B cell (primary cell): ENCODE measurements at regions not wholly inside any gene's neighbourhood (a gene's known extent, or its start where the extent isn't known, plus 50 kb on each side); places are given as distances from the start of the nearest gene placed in this dataset.
"Not testable (repeated sequence)": the region's sequence is repeated elsewhere in the genome, so short reads cannot be mapped to it uniquely, and the experiment has no call there.

ENCODE experiments used
- ATAC-seq: fragments of 200-7000 bp; cut with Tn5 transposase; one replicate; pipeline ENCODE4 v1.10.0; 2021; ENCODE audit warnings: low read depth, mild to moderate bottlenecking, moderate number of reproducible peaks, moderate library complexity
- CTCF ChIA-PET: fragments of 350-600 bp; sonication (Branson Sonifier 250); formaldehyde crosslinking; loops from one replicate; lab custom pipeline; 2021; ENCODE audit warnings: antibody characterized with exemption, inconsistent platforms; lab: Charles Lee
- POLR2A ChIA-PET: fragments of 350-600 bp; sonication (Branson Sonifier 250); formaldehyde crosslinking; loops from one replicate; lab custom pipeline; 2021; ENCODE audit warnings: antibody characterized with exemption; lab: Charles Lee
- DNase-seq: peaks from one replicate; pipeline ENCODE4 v3.0.0; 2013
- H2AFZ ChIP-seq: 2 replicates; pipeline ENCODE4 v1.6.1; 2012; ENCODE audit warnings: mild to moderate bottlenecking, low read depth, low read length; ENCODE audit not compliant: insufficient read depth, poor library complexity, severe bottlenecking
- H3K27ac ChIP-seq, 2 donors: 1 replicate in 1 of 2; 2 replicates in 1 of 2; pipeline ENCODE4 v1.5.1; 2012 to 2013; ENCODE audit warnings: low read length in 2 of 2, mild to moderate bottlenecking in 2 of 2, moderate library complexity in 1 of 2
- H3K27me3 ChIP-seq, 4 experiments: fragments of 200-600 bp in 1 of 4; sonication (generic) in 1 of 4; replicated peaks in 1 of 4; 1 replicate in 2 of 4; 2 replicates in 2 of 4; pipeline versions ENCODE4 v1.6.1 to v1.7.0; 2013 to 2016; ENCODE audit warnings: low read length in 3 of 4, mild to moderate bottlenecking in 2 of 4, mixed read lengths in 1 of 4, moderate library complexity in 1 of 4; ENCODE audit not compliant: insufficient read depth in 4 of 4, control insufficient read depth in 3 of 4; ENCODE audit errors: control extremely low read depth in 1 of 4
- H3K36me3 ChIP-seq, 2 experiments: replicated peaks in 1 of 2; 1 replicate in 1 of 2; 2 replicates in 1 of 2; pipeline versions ENCODE4 v1.6.1 to v1.7.1; 2013; ENCODE audit warnings: low read length in 1 of 2; ENCODE audit not compliant: insufficient read depth in 2 of 2, control insufficient read depth in 1 of 2; ENCODE audit errors: control extremely low read depth in 1 of 2, extremely low read depth in 1 of 2
- H3K4me1 ChIP-seq, 2 donors: fragments of 200-600 bp in 1 of 2; sonication (generic) in 1 of 2; 1 replicate in 1 of 2; 2 replicates in 1 of 2; pipeline versions ENCODE4 v1.5.1 to v1.6.1; 2013 to 2017; ENCODE audit warnings: low read length in 2 of 2; ENCODE audit not compliant: control insufficient read depth in 2 of 2, insufficient read depth in 2 of 2
- H3K4me2 ChIP-seq: replicated peaks from 2 replicates; pipeline ENCODE3; 2012; ENCODE audit warnings: mild to moderate bottlenecking, low read depth, low read length; ENCODE audit not compliant: poor library complexity, severe bottlenecking
- H3K4me3 ChIP-seq, 5 experiments: fragments of 200-600 bp in 1 of 5; sonication (generic) in 1 of 5; 1 replicate in 3 of 5; 2 replicates in 2 of 5; pipeline versions ENCODE4 v1.5.1 to v1.7.0; 2011 to 2016; ENCODE audit warnings: low read length in 4 of 5, mild to moderate bottlenecking in 4 of 5, low read depth in 2 of 5, control low read depth in 1 of 5, moderate library complexity in 1 of 5; ENCODE audit not compliant: insufficient read depth in 1 of 5; ENCODE audit errors: control extremely low read depth in 1 of 5, extremely low read depth in 1 of 5
- H3K79me2 ChIP-seq: fragments of 200-600 bp; sonication (generic); one replicate; pipeline ENCODE4 v1.6.0; 2016; ENCODE audit warnings: low read length; ENCODE audit not compliant: control insufficient read depth, insufficient read depth
- H3K9ac ChIP-seq: fragments of 200-600 bp; sonication (generic); 2 replicates; pipeline ENCODE4 v1.6.1; 2017; ENCODE audit warnings: mild to moderate bottlenecking, low read length, moderate library complexity
- H3K9me3 ChIP-seq, 3 donors: one replicate each; pipeline versions ENCODE4 v1.6.1 to v1.7.1; 2013; ENCODE audit warnings: low read length in 2 of 3; ENCODE audit not compliant: control insufficient read depth in 2 of 3, insufficient read depth in 1 of 3; ENCODE audit errors: control extremely low read depth in 1 of 3
- H4K20me1 ChIP-seq: 2 replicates; pipeline ENCODE4 v1.6.0; 2012; ENCODE audit warnings: mild to moderate bottlenecking, low read length; ENCODE audit not compliant: insufficient read depth, control insufficient read depth, poor library complexity, severe bottlenecking
- H3K27ac Mint-ChIP-seq: one replicate; pipeline ENCODE4 v1.8.0; 2021; ENCODE audit warnings: mixed read lengths
- H3K27me3 Mint-ChIP-seq: one replicate; pipeline ENCODE4 v1.8.0; 2021; ENCODE audit warnings: mixed read lengths
- H3K4me1 Mint-ChIP-seq: one replicate; pipeline ENCODE4 v1.8.0; 2021; ENCODE audit warnings: mixed read lengths
- H3K4me3 Mint-ChIP-seq: one replicate; pipeline ENCODE4 v1.8.0; 2021; ENCODE audit warnings: mixed read lengths
- H3K9me3 Mint-ChIP-seq: one replicate; pipeline ENCODE4 v1.8.0; 2022; ENCODE audit warnings: mixed read lengths; ENCODE audit not compliant: insufficient read depth
- EZH2 ChIP-seq: IDR thresholded peaks from 2 replicates; pipeline ENCODE4 v1.6.1; 2012; ENCODE audit warnings: borderline replicate concordance, low read depth, mild to moderate bottlenecking, moderate library complexity, low read length; ENCODE audit not compliant: insufficient read depth, poor library complexity, severe bottlenecking
- WGBS: methylation state at CpG from one replicate; pipeline ENCODE4 v1.1.5; 2013; ENCODE audit warnings: missing lambda C conversion rate; ENCODE audit not compliant: insufficient coverage; 5-methylcytosine and 5-hydroxymethylcytosine counted together
- intact Hi-C: fragments of 100-400 bp; cut with micrococcal nuclease; formaldehyde crosslinking; loops from one replicate; pipeline ENCODE4 v1.10.0; 2022
- TF ChIP-seq, protein P1 (sequence below): fragments of 200-600 bp; IDR thresholded peaks from one replicate; pipeline ENCODE4 v1.8.0; 2022; ENCODE audit warnings: antibody characterized with exemption, mild to moderate bottlenecking

DNA sequence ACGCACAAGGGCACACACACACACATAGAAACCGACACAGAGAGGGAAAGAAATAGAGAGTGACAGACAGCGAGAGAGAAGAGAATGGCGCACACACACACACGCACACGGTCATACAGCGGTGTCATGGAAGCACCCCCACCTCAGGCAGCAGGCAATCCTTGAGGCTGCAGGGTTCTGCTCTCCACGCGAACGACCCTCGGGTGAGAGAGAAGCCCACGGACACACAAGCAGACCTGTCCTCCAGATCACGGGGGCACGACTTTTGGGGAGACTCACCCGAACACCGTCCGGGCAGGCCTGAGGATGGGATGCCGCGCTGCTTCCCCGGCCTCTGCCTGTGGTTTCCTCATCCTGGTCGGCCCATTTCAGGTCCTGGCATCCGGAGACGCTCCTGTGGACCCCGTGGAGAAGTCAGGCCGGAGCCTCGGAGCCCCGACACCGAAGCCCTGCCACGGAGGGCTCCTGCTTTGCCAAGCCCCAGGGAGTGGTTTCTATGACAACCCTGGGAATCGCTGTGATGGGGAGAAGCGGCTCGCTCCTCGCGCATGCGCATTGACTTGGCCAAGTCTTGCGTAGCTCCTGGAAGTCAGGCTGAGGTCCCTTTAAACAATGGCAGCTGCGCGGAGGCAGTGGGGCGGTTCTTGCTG, 118.2 kb upstream of the KCNJ18 start:
- WGBS: 42% methylated on average over 21 of the region's 39 CpGs
- Mint-ChIP-seq H3K27me3 (peaks cover 9% of the 10 kb centered on the region), H3K9me3 (peaks cover 6% of the 10 kb centered on the region), H3K4me3 (peak overlapping the region; percentile 48), H3K4me1 (no peaks in the 10 kb centered on the region), H3K27ac (no peak overlapping the region)
- Histone ChIP-seq H3K9me3 (peaks cover 0 to 7% (median 0%) of the 10 kb centered on the region in 3 donors), H3K9ac (no peak overlapping the region), H3K27me3 (peaks cover 0 to 9% (median 0%) of the 10 kb centered on the region in 4 experiments), H3K4me3 (peak overlapping the region in 3 of 5 experiments; percentile 32 to 49 (median 35)), H4K20me1 (no peaks in the 10 kb centered on the region), H3K79me2 (no peaks in the 10 kb centered on the region), H3K4me1 (peaks cover 0 to 3% of the 10 kb centered on the region in 2 donors), H2AFZ (peak overlapping the region; percentile 27), H3K36me3 (no peaks in the 10 kb centered on the region), H3K4me2 (no peak overlapping the region), H3K27ac (no peak overlapping the region)
- CTCF ChIA-PET: no interaction called here
- POLR2A ChIA-PET: no interaction called here
- peak; percentile 24 for ATAC-seq
- intact Hi-C loops: no loop called here
- peak; percentile 53 for DNase-seq
- TF ChIP-seq EZH2: no peak
- TF ChIP-seq, protein P1, sequence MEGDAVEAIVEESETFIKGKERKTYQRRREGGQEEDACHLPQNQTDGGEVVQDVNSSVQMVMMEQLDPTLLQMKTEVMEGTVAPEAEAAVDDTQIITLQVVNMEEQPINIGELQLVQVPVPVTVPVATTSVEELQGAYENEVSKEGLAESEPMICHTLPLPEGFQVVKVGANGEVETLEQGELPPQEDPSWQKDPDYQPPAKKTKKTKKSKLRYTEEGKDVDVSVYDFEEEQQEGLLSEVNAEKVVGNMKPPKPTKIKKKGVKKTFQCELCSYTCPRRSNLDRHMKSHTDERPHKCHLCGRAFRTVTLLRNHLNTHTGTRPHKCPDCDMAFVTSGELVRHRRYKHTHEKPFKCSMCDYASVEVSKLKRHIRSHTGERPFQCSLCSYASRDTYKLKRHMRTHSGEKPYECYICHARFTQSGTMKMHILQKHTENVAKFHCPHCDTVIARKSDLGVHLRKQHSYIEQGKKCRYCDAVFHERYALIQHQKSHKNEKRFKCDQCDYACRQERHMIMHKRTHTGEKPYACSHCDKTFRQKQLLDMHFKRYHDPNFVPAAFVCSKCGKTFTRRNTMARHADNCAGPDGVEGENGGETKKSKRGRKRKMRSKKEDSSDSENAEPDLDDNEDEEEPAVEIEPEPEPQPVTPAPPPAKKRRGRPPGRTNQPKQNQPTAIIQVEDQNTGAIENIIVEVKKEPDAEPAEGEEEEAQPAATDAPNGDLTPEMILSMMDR: no peak

DNA sequence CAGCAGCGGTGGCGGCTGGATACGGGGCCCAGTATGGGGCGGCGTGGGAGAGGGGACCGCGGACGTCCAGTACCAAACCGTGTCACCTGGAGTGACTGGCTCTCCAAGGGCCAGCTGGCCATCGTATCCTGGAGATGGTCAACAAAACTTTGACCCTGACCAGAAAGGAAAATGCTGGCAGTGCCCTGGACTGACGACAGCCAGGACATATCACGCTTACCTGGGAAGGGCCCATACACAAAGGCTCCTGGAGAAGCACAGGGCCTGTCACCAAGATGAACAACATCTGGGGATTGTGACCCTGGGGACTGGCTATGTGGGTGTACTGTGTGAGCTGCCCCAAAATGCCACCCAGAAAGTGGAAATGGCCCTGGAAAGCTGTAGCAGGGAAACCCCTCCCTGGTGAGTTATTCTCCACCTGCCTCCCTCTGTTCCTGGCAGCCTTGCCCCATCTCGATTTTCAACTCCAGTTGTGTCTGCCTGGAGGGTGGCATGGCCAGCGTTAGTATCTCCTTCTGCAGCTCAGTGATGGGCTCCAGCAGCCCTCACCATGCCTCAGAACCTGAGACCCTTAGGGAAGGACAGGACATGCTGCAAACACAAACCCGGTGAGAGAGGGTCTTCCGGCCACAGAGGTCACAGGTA, 117.6 kb upstream of the KCNJ18 start:
- H3K4me1 Mint-ChIP-seq, H3K27ac ChIP-seq, ATAC-seq, H3K36me3 ChIP-seq, H4K20me1 ChIP-seq, H2AFZ ChIP-seq, CTCF ChIA-PET, H3K9me3 Mint-ChIP-seq, H3K4me1 ChIP-seq, POLR2A ChIA-PET, DNase-seq, H3K9ac ChIP-seq, H3K4me3 Mint-ChIP-seq, H3K27ac Mint-ChIP-seq, H3K79me2 ChIP-seq, H3K9me3 ChIP-seq, H3K27me3 ChIP-seq, H3K4me2 ChIP-seq, H3K27me3 Mint-ChIP-seq, intact Hi-C loops: not testable (repeated sequence)
- WGBS: 100% methylated on average over 2 of the region's 16 CpGs
- peak overlapping the region in 1 of 5 experiments; percentile 35 for H3K4me3 ChIP-seq

DNA sequence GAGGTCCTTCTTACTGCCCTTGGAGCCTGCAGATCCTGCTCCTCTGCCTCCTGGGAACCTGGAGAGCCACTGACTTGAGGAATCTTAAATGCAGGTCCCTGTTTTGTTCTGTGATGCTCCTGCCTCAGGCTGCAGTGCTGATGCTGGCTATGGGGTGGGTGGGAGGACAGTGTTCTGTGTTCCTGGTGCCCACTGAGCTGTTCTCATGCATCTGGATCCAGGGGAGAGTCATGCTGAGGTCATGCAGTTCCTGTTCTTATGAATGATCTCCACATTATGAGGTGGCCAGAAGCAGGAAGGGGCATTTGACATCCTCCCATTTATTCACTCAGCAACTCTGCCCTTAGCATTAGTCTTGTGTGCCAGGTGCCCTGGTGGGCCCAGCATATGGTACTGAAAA, 113.5 kb upstream of the KCNJ18 start:
- DNase-seq, H4K20me1 ChIP-seq, H2AFZ ChIP-seq, intact Hi-C loops, H3K4me1 ChIP-seq, H3K27ac ChIP-seq, H3K27me3 Mint-ChIP-seq, H3K79me2 ChIP-seq, H3K27ac Mint-ChIP-seq, ATAC-seq, CTCF ChIA-PET, POLR2A ChIA-PET, H3K4me3 ChIP-seq, H3K9me3 Mint-ChIP-seq, H3K4me1 Mint-ChIP-seq, H3K27me3 ChIP-seq, H3K9ac ChIP-seq, H3K36me3 ChIP-seq, H3K4me3 Mint-ChIP-seq, H3K4me2 ChIP-seq, H3K9me3 ChIP-seq: not testable (repeated sequence)
